ENCODE measurements at regions not wholly inside any gene's neighbourhood (a gene's known extent, or its start where the extent isn't known, plus 50 kb on each side); places are given as distances from the start of the nearest gene placed in this dataset.

DNA sequence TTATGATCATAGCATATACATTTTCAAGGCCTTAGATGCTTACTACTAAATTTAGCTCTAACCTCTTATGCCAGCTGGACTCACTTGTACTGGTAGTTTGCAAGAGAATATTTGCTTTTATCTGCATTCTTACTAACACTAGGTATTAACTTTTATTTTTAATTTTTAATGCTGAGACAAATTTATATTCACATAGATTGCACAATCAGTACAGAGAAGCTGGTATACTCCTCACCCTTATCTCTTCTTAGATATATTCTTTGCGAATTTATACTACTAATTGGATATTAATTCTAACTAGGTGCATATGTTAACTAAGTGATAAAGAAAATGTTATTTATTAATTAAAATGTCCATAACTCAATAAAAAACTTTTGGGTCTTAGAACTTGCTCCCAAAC, 561.8 kb upstream of the PRMT6 start:
- H4K8ac ChIP-seq (replicated peaks; ENCODE audit: insufficient read length, low read depth, low read length), result no peak overlapping the region
- no peak for DNase-seq
- H3K14ac ChIP-seq (ENCODE audit: insufficient read depth, low read length), result no peak overlapping the region
- H3K23me2 ChIP-seq (ENCODE audit: insufficient read length, low read depth, low read length, poor library complexity, severe bottlenecking), result no peaks in the 10 kb centered on the region
- H2BK120ac ChIP-seq (ENCODE audit: low read depth, low read length, poor library complexity, severe bottlenecking), result no peak overlapping the region
- H2AK5ac ChIP-seq (ENCODE audit: insufficient read length, low read length), result no peak overlapping the region
- no peak overlapping the region for H3K4me3 Mint-ChIP-seq
- no CpG with 5 or more reads among the region's 1 CpG for WGBS (ENCODE audit: extremely low coverage, insufficient read length, low lambda C conversion rate)
- H3K27ac ChIP-seq (ENCODE audit: insufficient read length, low read depth, low read length), result no peak overlapping the region
- H3K9me3 ChIP-seq (ENCODE audit: control insufficient read depth, low read depth, low read length), result no peaks in the 10 kb centered on the region
- no peak overlapping the region for H3K9ac ChIP-seq (ENCODE audit: extremely low read depth, insufficient read length, low read length)
- H3K4me1 ChIP-seq (ENCODE audit: insufficient read depth, low read length), result no peaks in the 10 kb centered on the region
- H3K4me1 Mint-ChIP-seq, result no peaks in the 10 kb centered on the region
- H3K79me2 ChIP-seq (ENCODE audit: insufficient read depth, low read length), result no peaks in the 10 kb centered on the region
- no peak overlapping the region for H3K4me2 ChIP-seq (ENCODE audit: insufficient read depth, insufficient read length, low read length)
- H4K5ac ChIP-seq (ENCODE audit: insufficient read length, low read depth, low read length), result no peak overlapping the region
- H3K36me3 Mint-ChIP-seq (ENCODE audit: insufficient read depth in 1 of 3, low read depth in 3 of 3), result no peaks in the 10 kb centered on the region
- H2BK5ac ChIP-seq (ENCODE audit: insufficient read length, low read length), result no peak overlapping the region
- no peak overlapping the region for H2BK20ac ChIP-seq (ENCODE audit: low read depth, low read length, poor library complexity, severe bottlenecking)
- H3T11ph ChIP-seq (ENCODE audit: low read length), result no peak overlapping the region
- H3K27me3 Mint-ChIP-seq (ENCODE audit: low read depth), result no peaks in the 10 kb centered on the region
- no peaks in the 10 kb centered on the region for H3K79me1 ChIP-seq (ENCODE audit: insufficient read depth, low read depth, low read length, poor library complexity, severe bottlenecking)
- no peak overlapping the region for H3K4ac ChIP-seq (ENCODE audit: low read depth, low read length)
- no peak overlapping the region for H3K27ac Mint-ChIP-seq
- no peak overlapping the region for H3K18ac ChIP-seq (ENCODE audit: insufficient read length, low read depth, low read length)
- H3K27me3 ChIP-seq (ENCODE audit: insufficient read depth, low read length), result no peaks in the 10 kb centered on the region
- no peak overlapping the region for H3K56ac ChIP-seq (ENCODE audit: insufficient read length, low read depth, low read length)
- no peaks in the 10 kb centered on the region for H3K9me3 Mint-ChIP-seq
- H2BK12ac ChIP-seq (ENCODE audit: insufficient read length, low read depth, low read length), result no peak overlapping the region
- H3K23ac ChIP-seq (ENCODE audit: insufficient read length, low read depth, low read length), result no peak overlapping the region
- H4K20me1 ChIP-seq (ENCODE audit: control insufficient read depth, insufficient read depth, insufficient read length), result no peaks in the 10 kb centered on the region
- no peak overlapping the region for H4K91ac ChIP-seq (ENCODE audit: insufficient read length, low read depth, low read length)
- TF ChIP-seq, protein P1, sequence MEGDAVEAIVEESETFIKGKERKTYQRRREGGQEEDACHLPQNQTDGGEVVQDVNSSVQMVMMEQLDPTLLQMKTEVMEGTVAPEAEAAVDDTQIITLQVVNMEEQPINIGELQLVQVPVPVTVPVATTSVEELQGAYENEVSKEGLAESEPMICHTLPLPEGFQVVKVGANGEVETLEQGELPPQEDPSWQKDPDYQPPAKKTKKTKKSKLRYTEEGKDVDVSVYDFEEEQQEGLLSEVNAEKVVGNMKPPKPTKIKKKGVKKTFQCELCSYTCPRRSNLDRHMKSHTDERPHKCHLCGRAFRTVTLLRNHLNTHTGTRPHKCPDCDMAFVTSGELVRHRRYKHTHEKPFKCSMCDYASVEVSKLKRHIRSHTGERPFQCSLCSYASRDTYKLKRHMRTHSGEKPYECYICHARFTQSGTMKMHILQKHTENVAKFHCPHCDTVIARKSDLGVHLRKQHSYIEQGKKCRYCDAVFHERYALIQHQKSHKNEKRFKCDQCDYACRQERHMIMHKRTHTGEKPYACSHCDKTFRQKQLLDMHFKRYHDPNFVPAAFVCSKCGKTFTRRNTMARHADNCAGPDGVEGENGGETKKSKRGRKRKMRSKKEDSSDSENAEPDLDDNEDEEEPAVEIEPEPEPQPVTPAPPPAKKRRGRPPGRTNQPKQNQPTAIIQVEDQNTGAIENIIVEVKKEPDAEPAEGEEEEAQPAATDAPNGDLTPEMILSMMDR (conservative IDR thresholded peaks at IDR 0.05), result no peak
- no peak overlapping the region for H2AFZ ChIP-seq (ENCODE audit: low read length)
- H2BK15ac ChIP-seq (ENCODE audit: low read depth, low read length), result no peak overlapping the region

All from H9 (cell line).